GM10266 (cell line): ENCODE measurements at regions not wholly inside any gene's neighbourhood (a gene's known extent, or its start where the extent isn't known, plus 50 kb on each side); places are given as distances from the start of the nearest gene placed in this dataset.
"Not testable (repeated sequence)": the region's sequence is repeated elsewhere in the genome, so short reads cannot be mapped to it uniquely, and the experiment has no call there.

Source experiments
- DNase-seq: peaks from one replicate; pipeline ENCODE4 v3.0.0; 2012; ENCODE audit errors: extremely low spot score
- CTCF ChIP-seq: IDR thresholded peaks from 2 replicates; pipeline ENCODE4 v1.5.1; 2012; ENCODE audit warnings: mild to moderate bottlenecking, low read depth; ENCODE audit not compliant: control insufficient read depth, insufficient read depth; ENCODE audit errors: missing control alignments

- no peak for TF ChIP-seq CTCF
- no peak for DNase-seq
These were observed 1219.3 kb upstream of the WWC1 start for GRCh38 chr5:167071981-167072610.

- no peak for TF ChIP-seq CTCF
- no peak for DNase-seq
These were observed 1209.9 kb upstream of the WWC1 start for GRCh38 chr5:167081561-167081960.

- TF ChIP-seq CTCF, result no peak
- no peak for DNase-seq
These were observed 1194.6 kb upstream of the WWC1 start for GRCh38 chr5:167096816-167097215.

GRCh38 chr5:167104351-167104750, 1187.1 kb upstream of the WWC1 start:
- TF ChIP-seq CTCF, result no peak
- no peak for DNase-seq

- no peak for DNase-seq
- TF ChIP-seq CTCF, result no peak
These were observed 1185.5 kb upstream of the WWC1 start for GRCh38 chr5:167105941-167106340.

- no peak for DNase-seq
- TF ChIP-seq CTCF, result no peak
These were observed 1183.8 kb upstream of the WWC1 start for GRCh38 chr5:167107684-167108083.

- DNase-seq, result not testable (repeated sequence)
These were observed 1183.2 kb upstream of the WWC1 start for GRCh38 chr5:167108266-167108665.

- DNase-seq, result no peak
- TF ChIP-seq CTCF, result no peak
These were observed 1178.9 kb upstream of the WWC1 start for GRCh38 chr5:167112556-167112955.
